Gastroesophageal sphincter (tissue), 3 donors: ENCODE measurements at regions not wholly inside any gene's neighbourhood (a gene's known extent, or its start where the extent isn't known, plus 50 kb on each side); places are given as distances from the start of the nearest gene placed in this dataset.

Experiments
- CTCF ChIP-seq, 4 experiments: fragments of 200-600 bp in 2 of 4; fragments of 450-650 bp in 2 of 4; sonication (generic) in 1 of 4; IDR thresholded peaks; one replicate each; pipeline ENCODE4 v1.5.1; 2017 to 2019; ENCODE audit warnings: antibody characterized with exemption in 4 of 4, mild to moderate bottlenecking in 2 of 4, moderate library complexity in 2 of 4
- POLR2A ChIP-seq, 2 donors: fragments of 450-650 bp; IDR thresholded peaks; one replicate each; pipeline ENCODE4 v1.6.1; 2017; ENCODE audit warnings: antibody characterized with exemption in 2 of 2, mild to moderate bottlenecking in 2 of 2, moderate library complexity in 1 of 2
- POLR2AphosphoS5 ChIP-seq: sonication (generic); formaldehyde crosslinking; IDR thresholded peaks from one replicate; pipeline ENCODE4 v1.6.1; 2017; ENCODE audit warnings: antibody characterized with exemption

DNA sequence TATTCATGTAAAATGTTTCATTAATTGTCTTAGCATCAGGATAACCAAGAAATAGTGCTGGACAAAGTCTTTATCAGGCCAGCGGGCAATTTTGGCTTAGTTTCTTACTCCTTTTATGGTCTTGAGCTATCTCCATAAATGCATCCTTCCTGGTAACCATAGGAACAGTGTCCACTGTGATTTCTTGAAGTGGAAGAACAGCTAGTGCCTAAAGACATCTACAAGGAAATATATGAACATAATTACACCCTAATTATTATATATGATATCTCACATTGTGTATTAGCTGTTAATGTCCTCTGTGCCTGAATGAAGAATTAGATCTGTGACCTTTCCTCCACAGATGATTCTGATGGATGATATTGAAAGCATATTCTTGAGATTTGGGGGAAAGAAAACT lies 286.7 kb upstream of the ATXN7L3B start:
- TF ChIP-seq POLR2AphosphoS5 = no peak
- no peak for TF ChIP-seq CTCF (IDR thresholded peaks at IDR 0.05)
- TF ChIP-seq POLR2A (IDR thresholded peaks at IDR 0.05) = no peak
